ENCODE measurements at regions not wholly inside any gene's neighbourhood (a gene's known extent, or its start where the extent isn't known, plus 50 kb on each side); places are given as distances from the start of the nearest gene placed in this dataset.

DNA sequence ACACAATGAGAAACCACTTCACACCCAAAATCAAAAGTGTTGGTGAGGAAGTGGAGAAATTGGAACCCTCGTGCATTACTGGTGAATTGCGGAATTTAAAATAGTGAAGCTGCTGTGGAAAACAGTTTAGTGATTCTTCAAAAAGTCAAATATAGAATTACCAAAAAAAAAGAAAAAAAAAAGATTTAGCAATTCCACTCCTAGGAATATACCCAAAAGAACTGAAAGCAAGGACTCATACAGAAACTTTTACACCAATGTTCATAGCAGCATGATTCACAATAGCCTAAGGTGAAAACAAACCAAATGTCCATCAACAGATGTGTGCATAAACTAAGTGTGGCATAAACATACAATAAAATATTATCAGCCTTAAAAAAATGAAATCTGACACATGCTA, 364.3 kb upstream of the FAM241A start:
- Mint-ChIP-seq H3K4me1 (no peaks in the 10 kb centered on the region), H3K36me3 (no peaks in the 10 kb centered on the region), H3K27ac (no peak overlapping the region), H3K9me3 (no peaks in the 10 kb centered on the region), H3K4me3 (no peak overlapping the region), H3K27me3 (ENCODE audit: low read depth in 3 of 3) (peaks cover 2 to 5% (median 3%) of the 10 kb centered on the region in 3 donors)
- DNase-seq = no peak
- no CpG with 5 or more reads among the region's 2 CpGs for WGBS (ENCODE audit: insufficient coverage)
- Histone ChIP-seq H3K27ac (ENCODE audit: low read depth in 1 of 2, low read length in 2 of 2) (no peak overlapping the region), H3K4me2 (replicated peaks; ENCODE audit: extremely low read depth, low read length, poor library complexity, severe bottlenecking) (no peak overlapping the region), H3K4me1 (ENCODE audit: control insufficient read depth in 1 of 2, insufficient read depth in 2 of 2, low read length in 2 of 2) (no peaks in the 10 kb centered on the region), H3K79me2 (ENCODE audit: insufficient read depth, low read length) (no peaks in the 10 kb centered on the region), H4K20me1 (ENCODE audit: insufficient read depth, low read length) (no peaks in the 10 kb centered on the region), H3K4me3 (replicated peaks in 1 of 3; ENCODE audit: low read depth in 2 of 3, low read length in 3 of 3) (no peak overlapping the region), H3K36me3 (replicated peaks in 1 of 2; ENCODE audit: control insufficient read depth in 1 of 2, insufficient read depth in 2 of 2, low read length in 2 of 2) (no peaks in the 10 kb centered on the region), H3K27me3 (ENCODE audit: control insufficient read depth in 2 of 2, insufficient read depth in 2 of 2, low read length in 2 of 2) (no peaks in the 10 kb centered on the region), H3K9ac (ENCODE audit: insufficient read depth, low read length, poor library complexity, severe bottlenecking) (no peak overlapping the region), H2AFZ (ENCODE audit: insufficient read depth, low read depth, low read length, poor library complexity, severe bottlenecking) (no peak overlapping the region), H3K9me3 (replicated peaks in 1 of 2; ENCODE audit: control insufficient read depth in 1 of 2, insufficient read depth in 1 of 2, low read length in 2 of 2) (no peaks in the 10 kb centered on the region)
- TF ChIP-seq, protein P1, sequence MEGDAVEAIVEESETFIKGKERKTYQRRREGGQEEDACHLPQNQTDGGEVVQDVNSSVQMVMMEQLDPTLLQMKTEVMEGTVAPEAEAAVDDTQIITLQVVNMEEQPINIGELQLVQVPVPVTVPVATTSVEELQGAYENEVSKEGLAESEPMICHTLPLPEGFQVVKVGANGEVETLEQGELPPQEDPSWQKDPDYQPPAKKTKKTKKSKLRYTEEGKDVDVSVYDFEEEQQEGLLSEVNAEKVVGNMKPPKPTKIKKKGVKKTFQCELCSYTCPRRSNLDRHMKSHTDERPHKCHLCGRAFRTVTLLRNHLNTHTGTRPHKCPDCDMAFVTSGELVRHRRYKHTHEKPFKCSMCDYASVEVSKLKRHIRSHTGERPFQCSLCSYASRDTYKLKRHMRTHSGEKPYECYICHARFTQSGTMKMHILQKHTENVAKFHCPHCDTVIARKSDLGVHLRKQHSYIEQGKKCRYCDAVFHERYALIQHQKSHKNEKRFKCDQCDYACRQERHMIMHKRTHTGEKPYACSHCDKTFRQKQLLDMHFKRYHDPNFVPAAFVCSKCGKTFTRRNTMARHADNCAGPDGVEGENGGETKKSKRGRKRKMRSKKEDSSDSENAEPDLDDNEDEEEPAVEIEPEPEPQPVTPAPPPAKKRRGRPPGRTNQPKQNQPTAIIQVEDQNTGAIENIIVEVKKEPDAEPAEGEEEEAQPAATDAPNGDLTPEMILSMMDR (IDR thresholded peaks at IDR 0.05) = no peak
- intact Hi-C loops (cut with micrococcal nuclease) = no loop called here

DNA sequence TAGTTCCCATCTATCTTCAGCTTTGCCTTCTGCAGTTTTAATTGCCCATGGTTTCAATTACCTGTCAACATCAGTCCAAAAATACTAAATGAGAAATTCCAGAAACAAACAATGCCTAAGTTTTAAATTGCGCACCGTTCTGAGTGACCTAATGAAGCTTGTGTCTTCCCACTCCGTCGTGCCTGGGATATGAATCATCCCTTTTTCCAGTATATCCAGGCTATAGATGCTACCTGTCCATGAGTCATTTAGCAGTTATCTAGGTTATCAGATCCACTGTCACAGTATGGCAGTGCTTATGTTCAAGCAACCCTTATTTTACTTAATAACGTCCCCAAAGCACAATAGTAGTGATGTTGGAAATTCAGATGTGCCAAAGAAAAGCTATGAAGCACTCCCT, 363.6 kb upstream of the FAM241A start:
- H3K9me3 ChIP-seq (replicated peaks in 1 of 2; ENCODE audit: control insufficient read depth in 1 of 2, insufficient read depth in 1 of 2, low read length in 2 of 2) = no peaks in the 10 kb centered on the region
- Mint-ChIP-seq H3K27me3 (ENCODE audit: low read depth in 3 of 3) (peaks cover 2 to 5% (median 3%) of the 10 kb centered on the region in 3 donors), H3K36me3 (no peaks in the 10 kb centered on the region), H3K4me3 (no peak overlapping the region), H3K9me3 (no peaks in the 10 kb centered on the region), H3K4me1 (no peaks in the 10 kb centered on the region), H3K27ac (no peak overlapping the region)
- H3K4me3 ChIP-seq (replicated peaks in 1 of 3; ENCODE audit: low read depth in 2 of 3, low read length in 3 of 3) = no peak overlapping the region
- H3K4me1 ChIP-seq (ENCODE audit: control insufficient read depth in 1 of 2, insufficient read depth in 2 of 2, low read length in 2 of 2) = no peaks in the 10 kb centered on the region
- H4K20me1 ChIP-seq (ENCODE audit: insufficient read depth, low read length) = no peaks in the 10 kb centered on the region
- no peaks in the 10 kb centered on the region for H3K27me3 ChIP-seq (ENCODE audit: control insufficient read depth in 2 of 2, insufficient read depth in 2 of 2, low read length in 2 of 2)
- no peak for DNase-seq
- intact Hi-C loops (cut with micrococcal nuclease) = no loop called here
- no peak overlapping the region for H2AFZ ChIP-seq (ENCODE audit: insufficient read depth, low read depth, low read length, poor library complexity, severe bottlenecking)
- no peak overlapping the region for H3K27ac ChIP-seq (ENCODE audit: low read depth in 1 of 2, low read length in 2 of 2)
- TF ChIP-seq, protein P1 (IDR thresholded peaks at IDR 0.05) = no peak
- no peaks in the 10 kb centered on the region for H3K79me2 ChIP-seq (ENCODE audit: insufficient read depth, low read length)
- no peaks in the 10 kb centered on the region for H3K36me3 ChIP-seq (replicated peaks in 1 of 2; ENCODE audit: control insufficient read depth in 1 of 2, insufficient read depth in 2 of 2, low read length in 2 of 2)
- WGBS (ENCODE audit: insufficient coverage) = 96% methylated on average over 4 of the region's 5 CpGs
- no peak overlapping the region for H3K4me2 ChIP-seq (replicated peaks; ENCODE audit: extremely low read depth, low read length, poor library complexity, severe bottlenecking)
- no peak overlapping the region for H3K9ac ChIP-seq (ENCODE audit: insufficient read depth, low read length, poor library complexity, severe bottlenecking)

All from CD14-positive monocyte (primary cell).